ENCODE measurements at regions not wholly inside any gene's neighbourhood (a gene's known extent, or its start where the extent isn't known, plus 50 kb on each side); places are given as distances from the start of the nearest gene placed in this dataset.
"Not testable (repeated sequence)": the region's sequence is repeated elsewhere in the genome, so short reads cannot be mapped to it uniquely, and the experiment has no call there.

DNA sequence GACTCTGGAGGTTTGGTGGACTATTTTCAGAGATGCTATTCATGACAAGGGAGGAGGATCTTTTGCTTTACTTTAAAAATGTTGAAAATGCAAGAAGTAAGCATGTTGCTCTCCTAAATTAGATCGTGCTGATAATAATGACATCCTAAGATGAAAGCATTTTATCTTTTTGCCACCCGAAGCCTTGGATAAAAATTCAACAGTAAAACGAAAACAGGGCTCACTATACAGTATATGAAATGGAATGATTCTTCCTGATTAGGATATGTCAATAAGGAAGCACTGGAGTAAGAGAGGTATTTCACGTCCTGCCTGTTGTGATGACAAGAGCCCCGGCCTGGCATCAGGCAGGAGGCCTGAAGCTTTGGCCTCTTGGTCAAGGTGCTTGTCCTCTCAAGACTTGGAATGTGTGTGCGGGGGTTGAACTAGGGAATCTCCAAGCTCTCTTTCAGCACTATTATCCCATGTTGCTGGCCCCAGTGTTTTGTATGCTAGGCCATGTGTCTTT is 306.0 kb downstream of the MTX2 start:
- no peaks in the 10 kb centered on the region for H3K27me3 ChIP-seq (ENCODE audit: control insufficient read depth, insufficient read depth, low read length)
- H3K4me3 ChIP-seq (ENCODE audit: low read length), result no peak overlapping the region
- no peaks in the 10 kb centered on the region for H3K4me1 ChIP-seq (ENCODE audit: control insufficient read depth, insufficient read depth, low read length)
- no peaks in the 10 kb centered on the region for H3K9me3 ChIP-seq (ENCODE audit: control insufficient read depth, low read length)
- no peaks in the 10 kb centered on the region for H3K36me3 ChIP-seq (ENCODE audit: control insufficient read depth, insufficient read depth, low read length)
- no peak overlapping the region for H3K9ac ChIP-seq (ENCODE audit: low read length)

DNA sequence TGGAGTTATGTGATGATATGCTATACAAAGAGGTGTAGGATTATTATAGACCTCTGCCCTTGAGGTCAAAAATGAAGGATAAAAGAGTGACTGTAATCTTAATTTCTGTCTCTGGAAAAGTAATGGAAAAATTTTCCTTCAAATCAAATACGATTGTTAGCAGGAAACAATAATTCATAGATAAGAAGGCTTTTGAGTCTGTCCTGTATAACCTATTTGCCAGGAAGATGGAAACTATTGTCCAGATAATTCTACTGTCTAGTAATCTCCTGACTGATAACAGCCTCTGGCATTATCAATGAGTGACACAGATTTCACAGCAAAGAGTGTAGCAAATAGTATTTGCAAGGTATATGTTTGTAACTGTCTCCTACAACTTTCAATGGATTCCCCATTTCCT is 307.8 kb downstream of the MTX2 start:
- H3K9ac ChIP-seq (ENCODE audit: low read length), result no peak overlapping the region

DNA sequence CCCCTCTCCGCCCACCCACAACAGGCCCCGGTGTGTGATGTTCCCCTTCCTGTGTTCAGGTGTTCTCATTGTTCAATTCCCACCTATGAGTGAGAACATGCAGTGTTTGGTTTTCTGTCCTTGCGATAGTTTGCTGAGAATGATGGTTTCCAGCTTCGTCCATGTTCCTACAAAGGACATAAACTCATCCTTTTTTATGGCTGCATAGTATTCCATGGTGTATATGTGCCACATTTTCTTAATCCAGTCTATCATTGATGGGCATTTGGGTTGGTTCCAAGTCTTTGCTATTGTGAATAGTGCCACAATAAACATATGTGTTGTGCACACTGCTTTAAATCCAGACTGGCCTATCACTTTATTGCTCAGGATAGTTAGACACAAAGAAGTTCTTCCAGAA is 309.1 kb downstream of the MTX2 start:
- H3K9ac ChIP-seq (ENCODE audit: low read length); H3K4me3 ChIP-seq (ENCODE audit: low read length); H3K9me3 ChIP-seq (ENCODE audit: control insufficient read depth, low read length); H3K36me3 ChIP-seq (ENCODE audit: control insufficient read depth, insufficient read depth, low read length); H3K4me1 ChIP-seq (ENCODE audit: control insufficient read depth, insufficient read depth, low read length); H3K27me3 ChIP-seq (ENCODE audit: control insufficient read depth, insufficient read depth, low read length): not testable (repeated sequence)

More for the DNA sequence above, 307.8 kb downstream of the MTX2 start:
- Histone ChIP-seq H3K36me3 (ENCODE audit: control insufficient read depth, insufficient read depth, low read length) (no peaks in the 10 kb centered on the region), H3K4me3 (ENCODE audit: low read length) (no peak overlapping the region), H3K27me3 (ENCODE audit: control insufficient read depth, insufficient read depth, low read length) (no peaks in the 10 kb centered on the region), H3K4me1 (ENCODE audit: control insufficient read depth, insufficient read depth, low read length) (no peaks in the 10 kb centered on the region), H3K9me3 (ENCODE audit: control insufficient read depth, low read length) (no peaks in the 10 kb centered on the region)

DNA sequence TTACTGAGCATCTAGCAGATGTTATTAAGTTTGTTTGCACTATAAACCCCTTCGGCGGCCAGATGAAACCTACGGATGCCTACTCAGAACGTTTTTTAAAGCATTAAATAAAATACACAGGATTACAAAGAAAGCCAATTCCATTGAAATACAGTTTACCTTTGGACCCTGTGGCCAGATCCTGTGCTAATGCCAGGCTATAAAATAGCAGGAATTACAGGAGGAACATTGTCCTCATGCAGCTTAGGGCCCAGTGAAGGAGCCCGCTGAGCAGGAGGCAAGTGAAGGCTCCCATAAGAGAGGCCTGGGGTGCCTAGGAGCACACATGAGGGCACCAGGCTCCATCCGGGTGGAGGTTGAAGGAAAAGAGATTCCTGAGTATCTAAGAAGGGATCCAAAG is 310.4 kb downstream of the MTX2 start:
- Histone ChIP-seq H3K36me3 (ENCODE audit: control insufficient read depth, insufficient read depth, low read length) (no peaks in the 10 kb centered on the region), H3K9ac (ENCODE audit: low read length) (no peak overlapping the region), H3K9me3 (ENCODE audit: control insufficient read depth, low read length) (no peaks in the 10 kb centered on the region), H3K4me3 (ENCODE audit: low read length) (no peak overlapping the region), H3K4me1 (ENCODE audit: control insufficient read depth, insufficient read depth, low read length) (no peaks in the 10 kb centered on the region), H3K27me3 (ENCODE audit: control insufficient read depth, insufficient read depth, low read length) (no peaks in the 10 kb centered on the region)

DNA sequence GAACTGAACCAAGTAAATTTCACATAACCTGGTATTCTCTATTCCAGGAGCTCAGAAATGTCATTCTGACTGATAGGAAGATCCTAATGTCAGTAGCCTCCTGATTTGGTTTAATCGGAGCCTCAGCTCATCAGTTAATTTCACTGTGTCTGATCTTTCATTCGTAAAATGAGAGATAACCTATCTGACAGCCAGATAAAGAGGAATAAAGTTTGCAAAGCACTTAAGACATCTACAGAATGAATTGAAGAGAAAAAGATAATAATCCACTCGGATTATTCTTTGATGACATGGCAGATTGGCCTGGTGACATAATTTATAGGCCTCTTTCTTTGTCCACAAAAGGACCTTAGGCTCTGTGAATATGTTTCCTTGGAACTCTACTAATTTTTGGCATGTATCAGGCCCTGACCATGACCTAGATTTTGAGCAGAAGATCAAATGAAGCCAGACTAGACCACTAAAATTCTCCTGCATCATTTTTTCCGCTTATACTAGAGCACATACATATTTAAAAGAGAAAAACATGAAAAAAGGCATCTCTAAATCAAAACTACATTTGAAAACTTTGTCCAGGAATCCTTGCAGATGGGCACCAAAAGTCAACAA is 312.4 kb downstream of the MTX2 start:
- Histone ChIP-seq H3K9ac (ENCODE audit: low read length) (no peak overlapping the region), H3K4me1 (ENCODE audit: control insufficient read depth, insufficient read depth, low read length) (no peaks in the 10 kb centered on the region), H3K36me3 (ENCODE audit: control insufficient read depth, insufficient read depth, low read length) (no peaks in the 10 kb centered on the region), H3K27me3 (ENCODE audit: control insufficient read depth, insufficient read depth, low read length) (no peaks in the 10 kb centered on the region), H3K9me3 (ENCODE audit: control insufficient read depth, low read length) (no peaks in the 10 kb centered on the region), H3K4me3 (ENCODE audit: low read length) (no peak overlapping the region)

DNA sequence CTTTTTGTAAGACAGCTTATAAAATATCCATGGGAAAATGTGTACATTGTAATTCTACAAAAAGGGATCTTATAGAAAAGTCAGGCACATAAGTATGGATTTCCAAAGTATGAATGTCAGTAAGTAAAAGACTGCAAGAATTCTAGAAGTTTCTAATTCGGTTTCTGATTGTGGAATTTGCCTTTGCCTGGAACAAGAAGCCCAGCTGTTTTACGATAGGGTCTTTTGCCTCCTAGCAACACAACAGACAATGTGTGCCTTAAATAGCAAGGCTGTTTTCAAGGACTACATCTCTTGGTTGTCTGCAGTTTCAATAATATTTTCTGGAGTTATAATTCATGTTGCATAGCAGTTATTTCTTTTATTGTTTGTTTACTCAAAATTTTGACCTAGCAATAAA is 312.9 kb downstream of the MTX2 start:
- Histone ChIP-seq H3K4me1 (ENCODE audit: control insufficient read depth, insufficient read depth, low read length) (no peaks in the 10 kb centered on the region), H3K9me3 (ENCODE audit: control insufficient read depth, low read length) (no peaks in the 10 kb centered on the region), H3K4me3 (ENCODE audit: low read length) (no peak overlapping the region), H3K9ac (ENCODE audit: low read length) (no peak overlapping the region), H3K27me3 (ENCODE audit: control insufficient read depth, insufficient read depth, low read length) (no peaks in the 10 kb centered on the region), H3K36me3 (ENCODE audit: control insufficient read depth, insufficient read depth, low read length) (no peaks in the 10 kb centered on the region)

DNA sequence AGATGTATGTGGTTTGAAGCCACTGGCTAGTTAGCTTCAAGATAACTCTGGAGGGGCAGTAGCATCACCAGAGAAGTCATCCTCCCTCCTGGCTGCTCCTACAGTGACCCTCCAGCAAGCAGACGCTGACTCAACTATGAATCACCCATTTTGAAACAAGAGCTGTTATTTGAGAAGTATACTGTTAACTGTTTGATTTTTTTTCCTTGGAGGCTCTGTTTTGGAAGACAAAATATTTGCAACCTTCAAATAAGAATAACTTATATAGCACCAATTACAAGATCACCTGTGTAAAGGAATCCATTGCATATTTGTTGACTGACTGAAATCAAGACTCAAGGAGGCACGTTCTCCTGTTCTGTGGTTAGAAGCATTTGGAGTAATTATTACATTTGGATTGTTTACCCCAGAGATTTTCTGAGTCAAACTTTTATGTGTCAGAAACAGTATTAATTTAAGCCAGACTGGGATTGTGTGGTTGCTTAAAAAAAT is 313.8 kb downstream of the MTX2 start:
- no peaks in the 10 kb centered on the region for H3K4me1 ChIP-seq (ENCODE audit: control insufficient read depth, insufficient read depth, low read length)
- H3K36me3 ChIP-seq (ENCODE audit: control insufficient read depth, insufficient read depth, low read length), result no peaks in the 10 kb centered on the region
- no peak overlapping the region for H3K4me3 ChIP-seq (ENCODE audit: low read length)
- H3K9me3 ChIP-seq (ENCODE audit: control insufficient read depth, low read length), result no peaks in the 10 kb centered on the region
- H3K27me3 ChIP-seq (ENCODE audit: control insufficient read depth, insufficient read depth, low read length), result no peaks in the 10 kb centered on the region
- H3K9ac ChIP-seq (ENCODE audit: low read length), result no peak overlapping the region

DNA sequence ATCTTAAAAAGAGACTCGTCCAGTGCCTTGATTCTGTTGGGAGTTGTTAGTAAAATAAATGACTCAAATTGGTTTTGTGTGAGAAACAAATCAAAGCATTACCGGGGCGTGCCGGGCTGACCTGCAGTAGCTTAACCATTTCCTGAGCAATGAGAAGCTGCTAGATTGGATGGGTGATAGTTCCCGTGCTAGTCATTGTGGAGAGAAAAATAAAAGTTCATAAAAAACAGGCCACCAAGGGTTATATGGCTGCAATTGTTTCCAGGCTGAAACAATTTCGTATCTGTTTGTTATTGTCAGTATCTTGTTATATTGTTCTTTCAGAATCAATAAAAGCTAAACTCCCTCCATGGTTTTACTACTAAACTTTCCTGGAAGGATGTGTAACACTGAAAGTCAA is 314.4 kb downstream of the MTX2 start:
- H3K27me3 ChIP-seq (ENCODE audit: control insufficient read depth, insufficient read depth, low read length), result no peaks in the 10 kb centered on the region
- no peaks in the 10 kb centered on the region for H3K4me1 ChIP-seq (ENCODE audit: control insufficient read depth, insufficient read depth, low read length)
- no peaks in the 10 kb centered on the region for H3K9me3 ChIP-seq (ENCODE audit: control insufficient read depth, low read length)
- no peak overlapping the region for H3K4me3 ChIP-seq (ENCODE audit: low read length)
- no peak overlapping the region for H3K9ac ChIP-seq (ENCODE audit: low read length)
- H3K36me3 ChIP-seq (ENCODE audit: control insufficient read depth, insufficient read depth, low read length), result no peaks in the 10 kb centered on the region

DNA sequence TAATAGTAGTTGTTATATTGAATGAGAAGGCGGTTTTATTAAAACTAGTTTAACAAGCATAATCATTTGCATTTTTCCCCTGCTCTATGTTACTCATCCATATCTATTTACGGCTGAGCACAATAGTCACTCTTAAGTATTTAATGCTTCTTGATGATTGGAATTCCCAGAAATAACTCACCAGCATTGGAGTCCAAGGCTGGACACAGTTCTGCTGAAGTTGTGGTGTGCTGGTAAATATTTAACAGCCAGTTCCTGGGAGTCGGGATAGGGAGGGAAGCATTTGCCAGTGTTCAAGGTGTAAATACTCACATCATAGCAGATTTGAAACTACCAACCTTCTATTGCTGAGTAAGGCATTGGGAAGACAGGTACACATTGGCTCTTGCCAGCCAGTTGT is 315.1 kb downstream of the MTX2 start:
- H3K4me3 ChIP-seq (ENCODE audit: low read length), result no peak overlapping the region
- H3K9ac ChIP-seq (ENCODE audit: low read length), result no peak overlapping the region
- no peaks in the 10 kb centered on the region for H3K4me1 ChIP-seq (ENCODE audit: control insufficient read depth, insufficient read depth, low read length)
- H3K36me3 ChIP-seq (ENCODE audit: control insufficient read depth, insufficient read depth, low read length), result no peaks in the 10 kb centered on the region
- H3K9me3 ChIP-seq (ENCODE audit: control insufficient read depth, low read length), result no peaks in the 10 kb centered on the region
- no peaks in the 10 kb centered on the region for H3K27me3 ChIP-seq (ENCODE audit: control insufficient read depth, insufficient read depth, low read length)

DNA sequence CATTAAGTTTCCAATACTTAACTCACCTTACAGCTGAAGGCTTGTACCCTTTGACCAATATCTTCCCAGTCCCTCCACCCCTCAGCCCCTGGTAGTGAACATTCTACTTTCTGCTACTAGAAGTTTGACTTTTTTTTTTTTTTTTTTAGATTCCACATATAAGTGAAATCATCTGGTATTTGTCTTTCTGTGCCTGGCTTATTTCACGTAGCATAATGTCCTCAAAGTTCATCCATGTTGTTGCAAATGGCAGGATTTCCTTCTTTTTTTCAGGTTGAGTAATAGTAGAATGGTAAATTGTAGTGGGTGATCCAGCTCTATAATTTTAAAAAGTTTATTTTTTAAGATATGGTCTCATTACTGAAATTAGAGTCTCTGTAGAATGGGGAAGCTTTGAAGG is 316.0 kb downstream of the MTX2 start:
- no peak overlapping the region for H3K4me3 ChIP-seq (ENCODE audit: low read length)
- H3K9me3 ChIP-seq (ENCODE audit: control insufficient read depth, low read length), result no peaks in the 10 kb centered on the region
- H3K36me3 ChIP-seq (ENCODE audit: control insufficient read depth, insufficient read depth, low read length), result no peaks in the 10 kb centered on the region
- H3K9ac ChIP-seq (ENCODE audit: low read length), result no peak overlapping the region
- H3K4me1 ChIP-seq (ENCODE audit: control insufficient read depth, insufficient read depth, low read length), result no peaks in the 10 kb centered on the region
- H3K27me3 ChIP-seq (ENCODE audit: control insufficient read depth, insufficient read depth, low read length), result no peaks in the 10 kb centered on the region

DNA sequence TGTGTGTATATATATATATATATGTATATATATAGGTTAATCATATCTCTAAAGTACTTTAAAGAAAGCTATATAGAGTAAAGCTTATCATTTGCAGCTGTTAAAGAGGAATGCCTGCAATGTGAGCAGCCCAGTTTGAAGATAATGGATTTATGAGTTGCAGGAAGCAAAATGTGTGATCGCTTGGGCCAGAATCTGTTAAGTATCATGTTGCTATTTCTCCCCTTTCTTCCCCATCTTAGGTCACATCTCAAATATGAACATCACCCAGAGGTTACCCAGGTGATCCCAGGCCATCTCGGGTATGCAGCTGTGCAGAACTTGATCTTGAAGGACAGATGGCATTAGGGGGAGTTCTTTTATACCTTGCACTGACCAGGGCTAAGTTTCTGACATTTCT is 316.5 kb downstream of the MTX2 start:
- no peaks in the 10 kb centered on the region for H3K27me3 ChIP-seq (ENCODE audit: control insufficient read depth, insufficient read depth, low read length)
- H3K4me1 ChIP-seq (ENCODE audit: control insufficient read depth, insufficient read depth, low read length), result no peaks in the 10 kb centered on the region
- H3K36me3 ChIP-seq (ENCODE audit: control insufficient read depth, insufficient read depth, low read length), result no peaks in the 10 kb centered on the region
- H3K4me3 ChIP-seq (ENCODE audit: low read length), result no peak overlapping the region
- no peak overlapping the region for H3K9ac ChIP-seq (ENCODE audit: low read length)
- H3K9me3 ChIP-seq (ENCODE audit: control insufficient read depth, low read length), result no peaks in the 10 kb centered on the region

DNA sequence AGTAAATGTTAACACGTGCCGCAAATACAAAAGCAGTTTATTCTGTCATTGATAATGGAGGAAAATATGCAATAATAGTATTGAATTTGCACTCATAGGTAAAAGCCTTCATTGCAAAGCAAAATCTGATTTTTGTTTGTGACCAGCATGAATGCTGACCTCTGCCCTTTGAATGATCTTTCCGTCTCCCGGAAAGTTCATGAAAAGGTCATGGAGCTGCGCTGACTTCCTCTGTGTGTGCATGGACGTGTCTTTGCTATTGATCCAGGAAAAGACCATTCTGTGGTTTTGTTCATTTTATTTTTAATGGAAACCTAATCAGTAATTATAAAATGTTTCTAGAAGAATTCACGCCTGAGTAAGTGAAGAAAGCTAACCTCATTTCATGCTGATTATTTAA is 320.0 kb downstream of the MTX2 start:
- H3K4me1 ChIP-seq (ENCODE audit: control insufficient read depth, insufficient read depth, low read length), result no peaks in the 10 kb centered on the region
- H3K9me3 ChIP-seq (ENCODE audit: control insufficient read depth, low read length), result no peaks in the 10 kb centered on the region
- no peak overlapping the region for H3K4me3 ChIP-seq (ENCODE audit: low read length)
- no peaks in the 10 kb centered on the region for H3K27me3 ChIP-seq (ENCODE audit: control insufficient read depth, insufficient read depth, low read length)
- H3K9ac ChIP-seq (ENCODE audit: low read length), result no peak overlapping the region
- H3K36me3 ChIP-seq (ENCODE audit: control insufficient read depth, insufficient read depth, low read length), result no peaks in the 10 kb centered on the region

Measured in mucosa of stomach (tissue), 1 donor.